ENCODE measurements at regions not wholly inside any gene's neighbourhood (a gene's known extent, or its start where the extent isn't known, plus 50 kb on each side); places are given as distances from the start of the nearest gene placed in this dataset. TPM values are rescaled to one million over a fixed set of nuclear protein-coding genes. Genes with fewer than 3 reads are reported as not detected.
"Not testable (repeated sequence)": the region's sequence is repeated elsewhere in the genome, so short reads cannot be mapped to it uniquely, and the experiment has no call there.

DNA sequence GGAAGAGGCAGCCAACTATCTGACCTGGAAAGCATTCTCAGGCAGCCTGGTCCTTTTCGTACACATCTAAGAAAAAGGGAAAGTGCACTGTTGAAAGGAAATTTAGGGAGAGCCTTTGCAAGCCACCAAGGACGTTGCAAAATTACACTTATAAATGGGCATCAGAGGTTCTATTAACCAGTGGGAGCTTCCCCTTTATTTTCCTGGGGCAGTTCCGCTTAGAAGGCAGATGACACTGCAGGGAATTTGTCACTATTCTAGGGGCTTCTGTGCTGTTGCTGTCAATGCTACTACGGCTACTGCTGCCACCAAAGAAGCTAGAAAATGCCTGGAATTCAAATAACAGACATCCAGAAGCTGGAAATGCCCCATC, 79.6 kb upstream of the AUTS2 start:
- DNase-seq (ENCODE audit: low read depth), result no peak

DNA sequence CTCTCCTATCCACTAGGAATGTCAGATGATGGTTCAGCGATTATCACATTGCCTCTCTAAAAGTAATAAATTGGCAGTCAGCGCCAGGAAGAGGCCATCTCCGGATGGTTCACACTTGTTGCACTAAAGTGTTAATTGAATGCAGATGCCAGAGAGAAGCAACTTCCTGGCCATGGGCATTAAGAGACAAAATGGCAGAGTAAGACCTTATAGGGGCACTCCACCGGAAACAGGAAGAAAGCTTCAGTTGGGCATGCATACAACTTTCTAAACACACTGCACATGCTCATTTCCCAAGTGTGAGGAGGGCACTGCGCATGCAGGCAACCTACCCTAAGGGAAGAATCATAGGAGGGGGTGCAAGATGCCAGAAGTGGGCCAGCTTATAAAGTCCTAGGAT, 71.7 kb upstream of the AUTS2 start:
- DNase-seq (ENCODE audit: low read depth), result no peak

- no peak for DNase-seq (ENCODE audit: low read depth)
Measured at GRCh38 chr7:69527706-69528105, 70.6 kb upstream of the AUTS2 start.

- no peak for DNase-seq (ENCODE audit: low read depth)
Measured at GRCh38 chr7:69531050-69531449, 67.2 kb upstream of the AUTS2 start.

- no peak for DNase-seq (ENCODE audit: low read depth)
Measured at GRCh38 chr7:69534461-69535041, 63.7 kb upstream of the AUTS2 start.

DNA sequence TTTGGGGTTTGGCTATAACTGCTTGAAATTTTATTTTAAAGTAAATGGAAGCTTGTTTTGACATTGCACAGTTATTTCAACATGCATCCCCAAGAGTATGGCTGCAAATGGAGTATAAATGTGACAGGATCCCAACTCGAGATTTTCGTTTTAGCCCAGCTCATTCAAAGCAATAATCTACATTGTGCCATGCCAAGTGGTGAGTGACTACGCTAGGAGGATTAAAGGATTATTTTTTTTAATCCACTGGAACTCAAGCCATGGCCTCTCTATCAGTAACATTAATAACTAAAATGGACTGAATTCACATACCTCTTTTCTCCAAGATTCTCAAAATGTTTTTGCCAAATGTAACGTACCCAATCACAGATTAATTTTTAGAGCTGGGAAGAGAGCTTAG, 60.6 kb upstream of the AUTS2 start:
- DNase-seq (ENCODE audit: low read depth), result no peak

DNA sequence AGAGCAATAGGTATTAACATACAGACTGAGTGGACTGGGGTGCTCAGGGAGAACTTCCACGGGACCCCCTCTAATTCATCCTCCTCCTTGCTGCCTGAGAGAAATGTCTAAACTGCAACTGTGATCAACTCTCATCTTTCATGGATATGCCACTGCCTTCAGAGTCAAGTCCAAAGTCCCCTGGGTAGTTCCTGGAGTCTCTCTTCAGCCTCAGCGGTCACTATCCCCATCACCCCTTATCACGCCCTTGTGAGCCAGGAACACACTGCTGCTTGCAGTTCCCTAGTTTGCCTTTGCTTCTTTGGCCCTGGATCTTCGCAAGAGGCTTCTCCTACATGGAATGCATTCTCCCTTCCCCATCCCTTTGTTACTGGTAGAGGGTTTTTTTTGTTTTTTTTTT, 58.7 kb upstream of the AUTS2 start:
- no peak for DNase-seq (ENCODE audit: low read depth)

- no peak for DNase-seq (ENCODE audit: low read depth)
Measured at GRCh38 chr7:69540287-69540686, 58.0 kb upstream of the AUTS2 start.

DNA sequence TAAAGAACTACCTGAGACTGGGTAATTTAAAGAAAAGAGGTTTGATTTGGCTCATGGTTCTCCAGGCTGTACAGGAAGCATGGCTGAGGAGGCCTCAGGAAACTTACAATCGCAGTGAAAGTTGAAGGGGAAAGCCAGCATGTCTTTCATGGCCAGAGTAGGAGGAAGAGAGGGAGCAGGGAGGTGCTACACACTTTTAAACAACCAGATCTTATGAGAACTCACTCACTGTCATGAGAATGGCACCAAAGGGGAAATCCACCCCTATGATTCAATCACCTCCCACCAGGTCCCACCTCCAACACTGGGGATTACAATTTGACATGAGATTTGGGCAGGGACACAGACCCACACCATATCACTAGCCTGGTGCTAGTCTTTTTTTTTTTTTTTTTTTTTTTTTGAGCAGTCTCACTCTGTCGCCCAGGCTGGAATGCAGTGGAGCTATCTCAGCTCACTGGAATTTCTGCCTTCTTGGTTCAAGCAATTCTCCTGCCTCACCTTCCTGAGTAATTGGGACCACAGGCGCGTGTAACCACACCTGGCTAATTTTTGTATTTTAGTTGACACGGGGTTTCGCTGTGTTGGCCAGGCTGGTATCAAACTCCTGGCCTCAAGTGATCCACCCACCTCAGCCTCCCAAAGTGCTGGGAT, 56.4 kb upstream of the AUTS2 start:
- not testable (repeated sequence) for DNase-seq (ENCODE audit: low read depth)

DNA sequence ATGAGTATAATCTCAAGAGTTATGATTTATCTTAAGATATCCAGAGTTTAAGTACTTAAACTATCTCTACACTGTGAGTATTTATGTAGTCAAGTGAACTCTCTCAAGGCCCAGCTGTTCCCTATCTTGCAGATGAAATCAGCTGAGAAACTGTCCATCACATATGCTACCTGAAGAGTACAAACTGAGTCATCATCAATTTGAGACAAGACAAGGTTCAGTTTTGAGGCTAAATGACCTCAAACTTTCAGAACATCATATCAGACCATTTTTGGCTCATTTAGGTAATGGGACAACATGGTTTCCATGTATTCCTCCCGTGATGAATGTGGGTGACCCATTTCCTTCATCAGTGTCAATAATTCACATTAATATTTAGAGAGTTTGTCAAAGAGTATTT, 53.1 kb upstream of the AUTS2 start:
- DNase-seq (ENCODE audit: low read depth), result no peak

Small RNA genes in the stretch of these regions (small RNA-seq; reads per million reads assigned to genes)
- gene MTATP6P21 (not detected), gene RF00019 (not detected), gene RNA5SP231 (not detected), gene RNU6-229P (not detected), gene RNU6-832P (not detected)

Data from HT1080 (cell line).